GM12872 (cell line): ENCODE measurements at regions not wholly inside any gene's neighbourhood (a gene's known extent, or its start where the extent isn't known, plus 50 kb on each side); places are given as distances from the start of the nearest gene placed in this dataset.

ENCODE experiments used
- TF ChIP-seq, protein P1 (sequence below): IDR thresholded peaks from 3 replicates; pipeline ENCODE4 v1.5.1; 2011; ENCODE audit warnings: low read depth, mild to moderate bottlenecking, low read length, moderate library complexity; ENCODE audit not compliant: insufficient read depth

DNA sequence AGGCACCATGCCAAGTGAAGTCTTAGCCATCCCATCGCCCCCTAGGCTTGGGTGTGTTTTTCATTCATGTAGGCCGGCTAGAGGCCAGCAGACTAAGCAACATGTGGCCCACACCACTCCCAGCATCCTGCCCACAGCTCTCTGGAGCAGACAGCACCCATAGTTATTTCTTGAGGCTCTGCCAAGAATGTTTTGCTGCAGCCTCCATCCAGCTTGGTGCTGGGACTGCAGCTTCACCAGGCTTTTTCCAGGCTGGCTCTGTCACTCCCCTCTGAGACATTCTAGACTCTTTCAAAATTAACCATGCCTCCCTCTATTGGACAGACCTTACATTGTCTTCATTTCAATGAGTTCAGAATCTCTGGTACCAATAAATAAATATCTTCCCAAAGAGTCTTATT, 104.2 kb downstream of the DUSP10 start:
- TF ChIP-seq, protein P1, sequence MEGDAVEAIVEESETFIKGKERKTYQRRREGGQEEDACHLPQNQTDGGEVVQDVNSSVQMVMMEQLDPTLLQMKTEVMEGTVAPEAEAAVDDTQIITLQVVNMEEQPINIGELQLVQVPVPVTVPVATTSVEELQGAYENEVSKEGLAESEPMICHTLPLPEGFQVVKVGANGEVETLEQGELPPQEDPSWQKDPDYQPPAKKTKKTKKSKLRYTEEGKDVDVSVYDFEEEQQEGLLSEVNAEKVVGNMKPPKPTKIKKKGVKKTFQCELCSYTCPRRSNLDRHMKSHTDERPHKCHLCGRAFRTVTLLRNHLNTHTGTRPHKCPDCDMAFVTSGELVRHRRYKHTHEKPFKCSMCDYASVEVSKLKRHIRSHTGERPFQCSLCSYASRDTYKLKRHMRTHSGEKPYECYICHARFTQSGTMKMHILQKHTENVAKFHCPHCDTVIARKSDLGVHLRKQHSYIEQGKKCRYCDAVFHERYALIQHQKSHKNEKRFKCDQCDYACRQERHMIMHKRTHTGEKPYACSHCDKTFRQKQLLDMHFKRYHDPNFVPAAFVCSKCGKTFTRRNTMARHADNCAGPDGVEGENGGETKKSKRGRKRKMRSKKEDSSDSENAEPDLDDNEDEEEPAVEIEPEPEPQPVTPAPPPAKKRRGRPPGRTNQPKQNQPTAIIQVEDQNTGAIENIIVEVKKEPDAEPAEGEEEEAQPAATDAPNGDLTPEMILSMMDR: no peak

DNA sequence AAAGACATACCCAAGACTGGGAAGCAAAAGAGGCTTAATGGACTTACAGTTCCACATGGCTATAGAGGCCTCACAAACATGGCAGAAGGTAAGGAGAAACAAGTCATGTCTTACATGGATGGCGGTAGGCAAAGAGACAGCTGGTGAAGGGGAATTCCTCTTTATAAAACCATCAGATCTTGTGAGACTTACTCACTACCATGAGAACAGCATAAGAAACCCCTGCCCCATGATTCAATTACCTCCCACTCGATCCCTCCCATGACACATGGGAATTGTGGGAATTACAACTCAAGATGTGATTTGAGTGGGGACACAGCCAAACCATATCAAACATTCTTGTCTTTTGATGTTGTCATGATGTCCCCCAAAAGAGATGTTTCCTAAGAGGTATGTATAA, 103.3 kb downstream of the DUSP10 start:
- TF ChIP-seq, protein P1: no peak

DNA sequence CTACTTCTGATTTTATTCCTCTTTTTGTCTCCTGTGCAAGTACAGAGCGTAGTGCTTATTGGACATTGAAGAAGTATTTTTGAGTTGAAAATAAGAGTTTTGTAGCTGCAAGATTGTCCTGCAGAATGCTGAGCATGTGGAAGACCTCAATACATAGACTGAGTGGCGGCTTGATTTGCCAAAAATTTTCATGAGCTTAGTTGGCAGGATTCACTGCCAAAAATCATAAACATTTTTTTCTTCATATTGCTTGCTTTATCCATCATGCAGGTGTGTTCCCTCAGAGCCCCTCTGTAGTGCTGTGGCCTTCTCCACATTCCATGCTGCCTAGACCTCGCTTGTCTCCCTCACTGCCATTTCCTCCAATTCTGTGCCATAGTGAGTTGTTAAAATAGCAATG, 100.1 kb downstream of the DUSP10 start:
- TF ChIP-seq, protein P1: no peak

DNA sequence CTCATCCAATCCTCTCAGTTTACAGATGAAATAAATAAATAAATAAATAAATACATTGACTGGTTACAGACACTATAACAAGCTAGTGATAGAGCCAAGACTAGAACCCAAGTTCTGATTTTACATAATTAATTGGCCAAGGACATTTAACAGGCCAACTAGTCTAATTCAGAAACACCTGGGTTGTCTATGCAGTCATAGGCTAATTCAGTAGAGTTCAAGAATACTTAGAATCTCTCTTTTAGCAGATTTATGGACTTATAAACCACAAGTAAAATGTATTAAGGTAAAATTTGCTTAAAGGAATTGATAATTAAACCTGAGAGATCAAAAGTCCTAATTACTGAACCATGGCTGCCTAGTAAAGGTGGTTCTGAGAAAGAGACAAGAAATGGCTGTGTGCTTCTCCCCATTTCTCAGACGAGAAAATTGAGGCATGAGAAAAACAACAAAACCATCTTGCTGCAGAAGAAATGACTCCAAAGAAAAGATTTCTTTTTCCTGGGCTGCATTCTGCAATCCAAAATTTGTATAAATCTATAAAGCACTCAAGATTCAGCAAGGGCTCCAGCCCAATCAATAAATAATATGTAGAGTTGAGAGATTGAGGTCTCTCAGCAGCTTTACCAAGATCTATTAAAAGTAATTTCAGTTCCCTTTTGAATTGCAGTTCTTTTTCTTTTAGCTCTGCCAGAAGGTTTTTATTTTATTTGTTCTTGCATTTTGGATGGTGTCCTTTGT, 98.3 kb downstream of the DUSP10 start:
- TF ChIP-seq, protein P1: no peak

DNA sequence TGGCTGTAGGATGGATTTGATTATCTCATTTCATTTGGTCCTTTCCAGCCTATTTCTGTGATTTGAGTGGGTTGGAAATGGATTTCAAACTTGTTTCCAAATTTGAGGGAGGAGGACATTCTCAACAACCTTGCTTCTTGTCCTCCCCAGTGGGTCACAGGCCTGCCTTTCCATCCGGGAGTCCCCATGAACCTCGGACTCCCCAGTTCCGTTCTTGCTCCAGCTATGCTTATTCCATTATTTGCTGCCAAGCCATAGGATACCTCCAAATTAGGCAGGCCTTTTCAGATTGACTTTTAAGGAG, 97.8 kb downstream of the DUSP10 start:
- TF ChIP-seq, protein P1: no peak

DNA sequence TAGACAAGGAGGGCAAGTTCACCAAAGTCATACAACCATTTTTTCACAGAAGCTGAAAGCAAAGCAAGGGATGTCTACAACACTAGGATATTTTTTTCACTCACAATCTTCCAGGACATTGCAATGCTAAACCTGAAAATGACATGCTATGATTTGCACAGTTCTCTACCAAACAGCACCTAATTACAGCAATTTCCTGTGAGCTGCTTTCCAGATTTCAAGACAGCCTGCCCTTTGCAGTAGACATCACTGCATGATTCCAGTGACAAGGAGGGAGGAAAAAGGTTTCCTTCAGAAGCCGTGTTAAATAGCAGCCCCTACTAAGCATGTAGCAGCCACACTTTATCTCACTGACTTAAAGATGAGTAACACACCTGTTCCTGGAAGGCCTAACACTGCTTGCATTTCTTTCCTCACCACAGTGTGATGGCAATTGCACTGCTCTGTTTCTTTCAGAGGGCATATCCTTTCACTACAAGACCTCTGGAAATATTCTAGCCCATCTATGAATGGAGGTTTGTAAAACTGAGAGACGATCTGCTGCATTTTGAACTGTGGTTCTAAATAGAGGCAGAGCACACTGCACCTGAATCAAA, 97.1 kb downstream of the DUSP10 start:
- TF ChIP-seq, protein P1: no peak

DNA sequence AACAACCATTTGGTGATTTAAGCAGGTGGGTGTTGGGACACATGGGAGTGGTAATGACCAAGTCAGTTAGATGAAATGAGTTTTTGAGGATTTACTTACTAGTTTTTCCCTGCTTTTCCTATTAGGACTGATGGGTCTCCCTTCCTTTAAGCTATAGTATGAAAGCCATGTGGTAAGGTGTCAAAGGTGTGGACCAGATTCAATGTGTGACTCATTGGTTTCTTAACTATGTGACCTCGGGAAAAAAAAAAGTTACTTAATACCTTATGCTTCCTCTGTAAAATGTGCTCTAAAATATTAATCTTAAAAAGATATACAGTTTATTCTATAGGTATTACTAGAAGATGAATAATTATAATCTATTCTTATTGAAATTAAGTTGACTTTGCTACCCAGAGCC, 93.7 kb downstream of the DUSP10 start:
- TF ChIP-seq, protein P1: no peak
